K562 (cell line): ENCODE measurements at regions not wholly inside any gene's neighbourhood (a gene's known extent, or its start where the extent isn't known, plus 50 kb on each side); places are given as distances from the start of the nearest gene placed in this dataset.

Experiments
- ATAC-seq: fragments of 200-7000 bp; cut with Tn5 transposase; 3 replicates; pipeline ENCODE4 v1.9.1; 2020; ENCODE audit warnings: moderate library complexity
- BruUV-seq: library from RNA; stranded (reverse); fragments of 400-500 nt; replicated peaks from 2 replicates; lab custom pipeline; 2021; lab: Mats Ljungman, UMichigan
- CTCF ChIA-PET: fragments of 300-600 bp; formaldehyde crosslinking; extraction: SDS; loops from one replicate; lab custom pipeline; 2021; ENCODE audit warnings: low intra/inter-chr PET ratio; lab: Yijun Ruan, JAX
- POLR2A ChIA-PET: fragments of 300-600, 350-650 bp; sonication (Branson Sonifier 250); formaldehyde crosslinking; extraction: SDS; loops from one replicate; lab custom pipeline; 2021; ENCODE audit warnings: antibody characterized with exemption, inconsistent platforms; lab: Yijun Ruan, JAX
- DNase-seq, 4 experiments: peaks; one replicate each; pipeline versions ENCODE4 v3.0.0 to v3.0.0-alpha.2; 2011 to 2018; ENCODE audit warnings: low spot score in 3 of 4, mixed read lengths in 3 of 4; ENCODE audit errors: extremely low read depth in 1 of 4
- FAIRE-seq: peaks from 2 replicates; lab custom pipeline; 2011; peaks lifted over from hg19 to GRCh38; lab: Jason Lieb, UNC
- H2AFZ ChIP-seq: 2 replicates; pipeline ENCODE4 v1.6.0; 2011; ENCODE audit warnings: low read depth, low read length, control low read depth, inconsistent platforms
- H3K27ac ChIP-seq: fragments of 200-600 bp; 3 replicates; pipeline ENCODE4 v1.8.0; 2011; ENCODE audit warnings: low read depth, mild to moderate bottlenecking, control low read depth, inconsistent platforms, low read length, moderate library complexity, mixed read lengths; ENCODE audit errors: extremely low read depth
- H3K27me3 ChIP-seq, 2 experiments: fragments of 300-600 bp in 1 of 2; 2 replicates in 1 of 2; 3 replicates in 1 of 2; pipeline versions ENCODE4 v1.6.0 to v1.8.0; 2011; ENCODE audit warnings: inconsistent platforms in 2 of 2, low read length in 2 of 2, mild to moderate bottlenecking in 1 of 2, mixed read lengths in 1 of 2, moderate library complexity in 1 of 2; ENCODE audit not compliant: control insufficient read depth in 2 of 2, insufficient read depth in 2 of 2
- H3K36me3 ChIP-seq: fragments of 300-600 bp; 3 replicates; pipeline ENCODE4 v1.8.0; 2011; ENCODE audit warnings: mild to moderate bottlenecking, low read length, inconsistent platforms; ENCODE audit not compliant: control insufficient read depth, insufficient read depth
- H3K4me1 ChIP-seq, 2 experiments: fragments of 200-600 bp in 1 of 2; replicated peaks in 1 of 2; 2 replicates in 1 of 2; 3 replicates in 1 of 2; pipeline versions ENCODE4 v1.5.1 to v1.8.0; 2011; ENCODE audit warnings: inconsistent platforms in 2 of 2, low read length in 2 of 2, mild to moderate bottlenecking in 1 of 2, mixed read lengths in 1 of 2, moderate library complexity in 1 of 2; ENCODE audit not compliant: control insufficient read depth in 2 of 2, insufficient read depth in 2 of 2
- H3K4me2 ChIP-seq: 2 replicates; pipeline ENCODE4 v1.6.1; 2011; ENCODE audit warnings: low read length, control low read depth, inconsistent platforms, mixed read lengths; ENCODE audit not compliant: insufficient read depth
- H3K4me3 ChIP-seq: fragments of 200-600 bp; sonication (generic), shearing (Covaris generic); 2 replicates; pipeline ENCODE4 v1.5.1; 2016; ENCODE audit warnings: control low read depth, inconsistent platforms
- H3K79me2 ChIP-seq: fragments of 200-600 bp; 3 replicates; pipeline ENCODE4 v1.8.0; 2011; ENCODE audit warnings: low read length, inconsistent platforms; ENCODE audit not compliant: control insufficient read depth, insufficient read depth
- H3K9ac ChIP-seq, 2 experiments: 2 replicates each; pipeline versions ENCODE4 v1.6.0 to v1.6.1; 2011; ENCODE audit warnings: low read depth in 2 of 2, low read length in 2 of 2, control low read depth in 1 of 2, inconsistent platforms in 1 of 2, mild to moderate bottlenecking in 1 of 2, mixed read lengths in 1 of 2; ENCODE audit not compliant: insufficient read depth in 1 of 2
- H3K9me1 ChIP-seq: one replicate; pipeline ENCODE4 v1.6.0; 2011; ENCODE audit warnings: inconsistent platforms, mild to moderate bottlenecking, low read length, moderate library complexity; ENCODE audit not compliant: control insufficient read depth, insufficient read depth
- H3K9me3 ChIP-seq: replicated peaks from 2 replicates; pipeline ENCODE4 v1.5.1; 2011; ENCODE audit warnings: low read depth, low read length, inconsistent platforms; ENCODE audit not compliant: control insufficient read depth, insufficient read depth
- H4K20me1 ChIP-seq: replicated peaks from 2 replicates; pipeline ENCODE4 v1.6.1; 2011; ENCODE audit warnings: low read length, inconsistent platforms, mixed read lengths; ENCODE audit not compliant: control insufficient read depth, insufficient read depth
- CXXC5 ChIP-seq: fragments of 250-450 bp; sonication (Bioruptor Pico); IDR thresholded peaks from 2 replicates; pipeline ENCODE4 v1.8.0; 2022; ENCODE audit warnings: inconsistent platforms, mild to moderate bottlenecking, moderate library complexity
- DMBX1 ChIP-seq: fragments of 250-450 bp; sonication (Bioruptor Pico); IDR thresholded peaks from 2 replicates; pipeline ENCODE4 v1.8.0; 2022; ENCODE audit warnings: inconsistent platforms, mild to moderate bottlenecking, moderate library complexity, borderline replicate concordance
- HMG20B ChIP-seq: fragments of 250-450 bp; sonication (Bioruptor Pico); IDR thresholded peaks from 2 replicates; pipeline ENCODE4 v1.5.0; 2021; ENCODE audit warnings: mild to moderate bottlenecking
- KLF13 ChIP-seq: fragments of 450-650 bp; IDR thresholded peaks from 2 replicates; pipeline ENCODE4 v1.6.1; 2016; ENCODE audit warnings: missing genetic modification characterization, low read depth, mild to moderate bottlenecking, missing compliant biosample characterization, moderate library complexity, borderline replicate concordance
- MLLT1 ChIP-seq, 2 experiments: fragments of 450-650 bp; IDR thresholded peaks; 2 replicates each; pipeline ENCODE4 v1.6.1; 2016
- WGBS: fragments of 100-300 bp; shearing (Covaris generic); methylation state at CpG from one replicate; pipeline ENCODE4 v1.1.6; 2016; ENCODE audit warnings: low coverage, mixed read lengths; ENCODE audit not compliant: insufficient coverage; ENCODE audit errors: missing lambda C conversion rate; 5-methylcytosine and 5-hydroxymethylcytosine counted together
- in situ Hi-C: fragments of 300-500 bp; cut with MboI; formaldehyde crosslinking; loops from 4 replicates; pipeline ENCODE4 v1.15.0; 2018; ENCODE audit warnings: inconsistent platforms, mixed read lengths
- intact Hi-C: fragments of 100-400 bp; cut with micrococcal nuclease; formaldehyde crosslinking; loops from 2 replicates; pipeline ENCODE4 v1.14.2; 2022
- TF ChIP-seq, protein P1 (sequence below): sonication (generic); formaldehyde crosslinking; IDR thresholded peaks from 2 replicates; pipeline ENCODE4 v1.8.0; 2022; ENCODE audit warnings: missing genetic modification reagents, mild to moderate bottlenecking, borderline replicate concordance
- TF ChIP-seq, protein P2 (sequence below): IDR thresholded peaks from 2 replicates; pipeline ENCODE4 v1.6.1; 2011; ENCODE audit warnings: borderline replicate concordance, low read depth, mild to moderate bottlenecking, moderate library complexity, low read length; ENCODE audit not compliant: insufficient read depth, poor library complexity, severe bottlenecking

DNA sequence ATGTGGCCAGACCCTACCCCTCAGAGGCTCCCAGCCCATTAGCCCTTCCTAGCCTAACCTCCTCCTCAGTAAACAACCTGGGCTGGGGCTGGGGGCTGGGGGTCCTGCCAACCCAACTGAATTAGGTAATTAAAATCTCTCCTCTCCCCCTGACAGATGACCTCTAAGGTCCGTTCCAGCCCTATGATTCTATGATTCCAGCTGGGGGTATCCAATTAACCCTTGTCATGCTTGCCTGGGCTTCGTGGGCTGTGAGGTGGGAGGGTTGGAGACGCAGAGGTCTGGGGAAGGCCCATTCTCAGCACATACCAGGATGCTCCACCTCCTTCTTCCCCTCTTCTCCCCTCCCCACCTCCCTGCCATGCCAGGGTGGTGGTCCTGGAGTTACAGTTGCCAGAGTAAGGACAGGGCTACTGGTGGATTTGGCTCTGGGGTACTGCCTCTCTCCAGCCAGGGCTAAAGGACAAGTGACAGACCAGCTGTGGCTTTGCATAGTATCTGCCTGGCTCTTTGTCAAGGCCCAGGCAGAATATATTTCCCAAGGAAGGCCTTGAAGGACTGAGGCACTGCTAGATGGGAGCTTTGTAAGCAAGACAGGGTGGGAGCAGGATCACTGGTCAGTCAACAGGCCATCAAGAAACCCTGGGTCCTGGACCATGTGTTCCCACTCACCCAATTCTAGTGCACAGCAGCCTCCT, 82.1 kb downstream of the EFNB1 start:
- CTCF ChIA-PET, result no interaction called here
- no TSS peak for BruUV-seq
- H3K4me1 ChIP-seq, result no peaks in the 10 kb centered on the region
- no peaks in the 10 kb centered on the region for H3K9me3 ChIP-seq
- H3K79me2 ChIP-seq, result no peaks in the 10 kb centered on the region
- H3K36me3 ChIP-seq, result no peaks in the 10 kb centered on the region
- H4K20me1 ChIP-seq, result no peaks in the 10 kb centered on the region
- POLR2A ChIA-PET, result interaction anchor here (0.8 kb wide), 1 partner anchor 17 kb away, joined by 4 read pairs; no protein-coding TSS in a partner anchor
- TF ChIP-seq DMBX1 (no peak), MLLT1 (IDR thresholded peaks at IDR 0.05) (no peak), HMG20B (CRISPR knock-in tag) (no peak), CXXC5 (CRISPR knock-in tag) (no peak), KLF13 (tag) (no peak)
- TF ChIP-seq, protein P1, sequence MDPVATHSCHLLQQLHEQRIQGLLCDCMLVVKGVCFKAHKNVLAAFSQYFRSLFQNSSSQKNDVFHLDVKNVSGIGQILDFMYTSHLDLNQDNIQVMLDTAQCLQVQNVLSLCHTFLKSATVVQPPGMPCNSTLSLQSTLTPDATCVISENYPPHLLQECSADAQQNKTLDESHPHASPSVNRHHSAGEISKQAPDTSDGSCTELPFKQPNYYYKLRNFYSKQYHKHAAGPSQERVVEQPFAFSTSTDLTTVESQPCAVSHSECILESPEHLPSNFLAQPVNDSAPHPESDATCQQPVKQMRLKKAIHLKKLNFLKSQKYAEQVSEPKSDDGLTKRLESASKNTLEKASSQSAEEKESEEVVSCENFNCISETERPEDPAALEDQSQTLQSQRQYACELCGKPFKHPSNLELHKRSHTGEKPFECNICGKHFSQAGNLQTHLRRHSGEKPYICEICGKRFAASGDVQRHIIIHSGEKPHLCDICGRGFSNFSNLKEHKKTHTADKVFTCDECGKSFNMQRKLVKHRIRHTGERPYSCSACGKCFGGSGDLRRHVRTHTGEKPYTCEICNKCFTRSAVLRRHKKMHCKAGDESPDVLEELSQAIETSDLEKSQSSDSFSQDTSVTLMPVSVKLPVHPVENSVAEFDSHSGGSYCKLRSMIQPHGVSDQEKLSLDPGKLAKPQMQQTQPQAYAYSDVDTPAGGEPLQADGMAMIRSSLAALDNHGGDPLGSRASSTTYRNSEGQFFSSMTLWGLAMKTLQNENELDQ, result no peak
- TF ChIP-seq, protein P2, sequence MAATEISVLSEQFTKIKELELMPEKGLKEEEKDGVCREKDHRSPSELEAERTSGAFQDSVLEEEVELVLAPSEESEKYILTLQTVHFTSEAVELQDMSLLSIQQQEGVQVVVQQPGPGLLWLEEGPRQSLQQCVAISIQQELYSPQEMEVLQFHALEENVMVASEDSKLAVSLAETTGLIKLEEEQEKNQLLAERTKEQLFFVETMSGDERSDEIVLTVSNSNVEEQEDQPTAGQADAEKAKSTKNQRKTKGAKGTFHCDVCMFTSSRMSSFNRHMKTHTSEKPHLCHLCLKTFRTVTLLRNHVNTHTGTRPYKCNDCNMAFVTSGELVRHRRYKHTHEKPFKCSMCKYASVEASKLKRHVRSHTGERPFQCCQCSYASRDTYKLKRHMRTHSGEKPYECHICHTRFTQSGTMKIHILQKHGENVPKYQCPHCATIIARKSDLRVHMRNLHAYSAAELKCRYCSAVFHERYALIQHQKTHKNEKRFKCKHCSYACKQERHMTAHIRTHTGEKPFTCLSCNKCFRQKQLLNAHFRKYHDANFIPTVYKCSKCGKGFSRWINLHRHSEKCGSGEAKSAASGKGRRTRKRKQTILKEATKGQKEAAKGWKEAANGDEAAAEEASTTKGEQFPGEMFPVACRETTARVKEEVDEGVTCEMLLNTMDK, result no peak
- 0% methylated on average over 2 of the region's 3 CpGs for whole genome bisulfite sequencing
- H2AFZ ChIP-seq, result no peak overlapping the region
- H3K4me2 ChIP-seq, result no peak overlapping the region
- no peak overlapping the region for H3K9ac ChIP-seq
- H3K9me1 ChIP-seq, result no peaks in the 10 kb centered on the region
- DNase-seq (no peak), FAIRE-seq (no peak), ATAC-seq (no peak)
- intact Hi-C loops (no loop called here), in situ Hi-C loops (no loop called here)
- H3K27ac ChIP-seq, result no peak overlapping the region
- peaks cover 0 to 12% of the 10 kb centered on the region in 2 experiments; a peak in 2 of 5 replicates for H3K27me3 ChIP-seq
- no peak overlapping the region for H3K4me3 ChIP-seq
